Mucosa of gallbladder (tissue), 1 donor: ENCODE measurements at regions not wholly inside any gene's neighbourhood (a gene's known extent, or its start where the extent isn't known, plus 50 kb on each side); places are given as distances from the start of the nearest gene placed in this dataset.
A peak's percentile ranks its signal among the peaks of the same experiment; 100 is the strongest.

ENCODE experiments used
- DNase-seq: peaks from one replicate; pipeline ENCODE4 v3.0.0-alpha.2; 2020; ENCODE audit warnings: low spot score
- donor health status: DM: no; HTN: no; CAD: no.

DNA sequence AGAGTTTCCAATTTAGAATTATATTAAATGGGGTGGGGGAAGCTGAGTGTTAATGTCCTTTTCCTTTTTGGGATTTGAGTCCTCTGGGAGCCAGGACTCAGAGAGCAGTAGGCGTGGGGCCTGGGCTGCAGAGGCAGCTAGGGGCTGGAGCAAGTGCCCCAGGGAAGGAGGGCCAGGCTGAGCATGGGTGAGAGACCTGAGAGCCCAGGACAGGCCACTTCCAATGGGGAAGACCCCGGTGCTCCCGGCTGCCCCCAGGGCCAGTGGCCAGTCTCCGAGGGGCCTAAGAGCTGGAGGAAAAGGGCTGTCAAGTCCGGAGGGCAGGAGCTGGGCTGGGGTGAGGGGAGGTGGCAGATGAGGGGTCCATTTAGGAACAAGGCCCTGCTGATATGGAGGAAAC lies 371.5 kb downstream of the ZNF536 start:
- DNase-seq, result no peak

DNA sequence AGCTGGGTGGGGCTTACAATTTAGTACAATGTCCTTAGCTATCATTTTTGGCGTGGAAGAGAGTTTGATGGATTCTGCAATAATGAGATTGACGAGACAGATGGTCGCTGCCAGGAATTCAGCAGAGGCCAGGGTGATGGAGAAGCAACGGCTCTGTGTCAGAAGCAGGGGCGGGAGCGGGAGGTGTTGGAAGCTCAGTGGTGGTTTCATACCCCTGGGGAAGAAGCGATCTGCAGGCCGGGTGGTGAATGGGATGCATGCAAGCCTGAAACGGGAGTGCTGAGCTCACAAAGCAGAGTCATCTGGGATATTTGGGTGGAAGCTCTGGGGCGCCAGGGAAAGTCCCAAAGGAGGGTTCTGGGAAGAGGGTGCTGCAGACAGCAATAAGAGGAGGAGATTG lies 370.8 kb downstream of the ZNF536 start:
- no peak for DNase-seq

DNA sequence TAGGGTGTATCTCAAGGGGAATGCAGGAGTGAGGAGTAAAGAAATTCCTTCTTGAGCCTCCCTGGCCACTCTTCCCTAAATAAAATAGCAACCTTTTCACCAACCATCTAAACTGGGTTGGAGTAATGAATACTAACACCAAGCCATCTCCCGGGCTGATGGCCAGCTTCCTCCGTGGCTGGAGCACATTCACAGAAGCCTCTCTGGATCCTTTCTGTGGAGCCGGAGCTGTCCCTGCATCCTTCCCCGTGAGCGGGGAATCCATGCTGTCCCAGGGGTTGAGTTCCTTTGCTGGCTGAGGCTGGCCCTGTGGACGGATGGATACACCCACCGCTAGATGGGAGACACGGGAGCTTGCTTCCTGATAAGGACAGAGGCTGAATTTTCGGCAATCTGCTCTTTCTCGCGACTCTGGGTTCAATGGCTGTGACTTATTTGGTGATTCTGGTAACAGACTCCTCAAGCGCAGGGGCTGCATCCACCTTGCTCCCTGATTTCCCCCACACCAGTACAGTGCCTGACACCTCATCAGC lies 370.3 kb downstream of the ZNF536 start:
- no peak for DNase-seq

GRCh38 chr19:30741566-30741965 lies 369.4 kb downstream of the ZNF536 start:
- no peak for DNase-seq

DNA sequence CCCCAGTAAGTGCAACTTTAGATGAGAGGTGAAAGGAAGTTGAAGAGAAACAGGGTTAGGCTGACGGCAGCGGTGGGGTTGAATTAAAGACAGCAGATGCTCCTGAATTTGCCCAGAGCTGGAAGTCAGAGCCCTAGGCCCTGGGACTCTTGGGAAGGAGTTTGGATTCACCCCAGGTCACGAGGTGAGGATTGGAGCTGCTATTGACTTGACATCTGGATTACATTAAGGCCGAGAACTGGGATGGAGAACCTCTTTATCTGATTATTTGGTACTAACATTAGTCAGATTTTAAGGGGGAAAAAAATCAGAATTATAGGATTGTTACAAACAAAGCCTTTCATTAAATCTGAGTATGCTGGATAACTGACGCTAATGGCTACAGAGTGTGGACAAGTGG lies 367.2 kb downstream of the ZNF536 start:
- DNase-seq, result no peak

DNA sequence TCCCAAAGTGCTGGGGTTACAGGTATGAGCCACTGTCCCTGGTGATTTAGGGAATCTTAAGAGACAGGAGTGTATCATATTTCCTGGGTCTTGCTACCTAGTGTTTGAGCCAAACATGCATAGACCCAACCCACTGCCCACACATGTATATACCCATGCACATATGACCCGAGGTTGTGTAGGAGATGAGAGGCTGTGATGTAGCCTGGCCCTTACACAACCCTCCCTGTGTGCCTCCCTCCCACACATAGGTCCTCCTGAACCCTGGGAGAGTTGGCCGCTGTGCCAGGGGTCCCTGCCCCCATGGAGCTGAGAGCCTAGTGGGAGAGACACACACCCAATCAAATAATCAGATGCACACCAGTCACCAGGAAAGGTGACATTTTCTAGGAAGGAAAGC lies 365.9 kb downstream of the ZNF536 start:
- DNase-seq, result no peak

GRCh38 chr19:30734669-30735068 lies 362.5 kb downstream of the ZNF536 start:
- DNase-seq, result no peak

DNA sequence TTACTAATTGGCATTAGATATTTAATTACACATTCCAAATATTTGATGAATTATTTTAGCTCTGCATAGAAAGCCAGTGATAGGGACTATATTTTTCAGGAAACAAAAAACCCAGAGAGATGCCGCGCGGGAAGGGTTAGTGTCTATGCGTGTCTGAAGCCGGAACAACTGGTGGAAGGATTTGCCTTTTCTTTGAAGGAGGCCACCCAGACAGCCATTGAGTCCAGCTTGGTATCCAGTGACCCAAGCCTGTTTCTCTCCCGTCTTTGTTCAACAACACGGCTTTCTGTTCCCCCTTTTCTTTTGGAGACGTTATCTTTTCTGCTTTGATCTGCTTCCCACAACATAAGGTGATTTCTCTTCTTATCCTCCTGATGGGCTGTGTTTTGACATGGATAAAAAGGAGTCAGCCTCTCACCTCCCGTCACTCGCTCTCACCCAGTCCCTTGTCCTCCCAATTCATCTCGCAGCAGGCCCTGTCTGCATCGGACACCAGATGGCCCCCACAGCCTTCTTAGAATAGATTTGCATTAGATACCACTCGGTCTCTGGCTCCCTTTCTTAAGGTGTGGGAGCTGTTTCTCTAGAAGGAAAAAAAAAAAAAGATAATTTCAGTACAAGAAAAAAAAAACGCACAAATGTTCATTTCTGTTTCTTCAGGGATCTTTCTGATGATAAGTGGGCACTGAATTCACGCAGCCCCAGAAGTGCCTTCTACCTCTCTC lies 361.8 kb downstream of the ZNF536 start:
- no peak for DNase-seq

DNA sequence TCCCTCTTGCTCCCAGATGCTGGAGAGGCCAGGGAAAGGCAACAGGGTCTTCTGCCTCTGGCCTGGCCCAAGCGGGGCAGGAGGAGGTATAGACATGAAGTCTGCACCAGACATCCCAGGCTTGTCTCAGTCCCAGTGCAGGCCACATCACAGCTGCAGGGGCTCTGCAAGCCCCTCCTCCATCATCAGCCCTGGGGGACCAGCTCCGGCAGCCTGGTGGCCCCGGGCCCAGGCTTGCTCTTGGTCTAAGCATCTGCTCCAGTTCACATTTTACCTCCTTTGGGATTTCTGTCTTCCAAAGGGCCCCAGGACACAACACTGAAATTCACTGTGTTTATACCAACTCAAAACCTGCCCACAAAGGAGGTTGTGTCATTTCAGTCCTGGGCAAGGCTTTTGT lies 359.4 kb downstream of the ZNF536 start:
- DNase-seq, result no peak

GRCh38 chr19:30729451-30729850 lies 357.3 kb downstream of the ZNF536 start:
- DNase-seq, result no peak

DNA sequence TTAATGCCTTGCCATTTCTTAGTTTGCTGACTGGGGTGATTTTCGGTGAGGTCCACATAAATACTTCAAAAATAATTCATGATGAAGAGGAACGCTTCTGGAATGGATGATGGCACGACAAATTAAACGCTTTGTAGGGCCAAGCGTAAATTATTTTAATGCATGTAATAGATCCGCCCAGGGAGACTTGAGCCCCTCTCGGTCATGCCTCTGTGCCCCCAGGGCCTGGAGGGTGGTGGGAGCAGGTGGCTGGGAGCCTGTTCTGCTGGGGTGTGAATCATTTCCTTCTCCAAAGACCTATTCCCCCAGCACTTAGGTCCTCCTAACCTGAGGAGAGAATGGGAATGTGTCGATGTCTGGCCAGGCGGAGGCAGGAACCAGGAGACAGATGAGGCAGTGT lies 350.6 kb downstream of the ZNF536 start:
- no peak for DNase-seq

DNA sequence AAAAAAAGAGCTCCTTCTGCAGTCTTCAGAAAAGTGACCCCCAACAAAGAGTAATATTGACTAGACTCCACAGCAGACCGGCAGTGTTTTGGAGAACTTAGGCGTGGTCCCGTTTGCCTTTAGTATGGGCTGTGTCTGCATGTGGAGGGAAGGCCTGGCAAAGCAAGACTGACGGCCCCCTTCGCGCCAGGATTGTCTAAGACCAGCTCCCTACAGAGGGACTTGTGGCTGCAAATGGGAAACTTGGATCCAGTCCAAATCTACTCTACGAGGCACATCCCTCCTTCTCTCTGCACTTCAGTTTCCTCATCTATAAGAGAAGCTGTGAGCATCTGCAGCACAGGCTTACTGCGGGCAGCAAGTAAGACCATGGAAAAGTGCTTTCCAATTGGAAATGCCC lies 350.0 kb downstream of the ZNF536 start:
- DNase-seq, result no peak

DNA sequence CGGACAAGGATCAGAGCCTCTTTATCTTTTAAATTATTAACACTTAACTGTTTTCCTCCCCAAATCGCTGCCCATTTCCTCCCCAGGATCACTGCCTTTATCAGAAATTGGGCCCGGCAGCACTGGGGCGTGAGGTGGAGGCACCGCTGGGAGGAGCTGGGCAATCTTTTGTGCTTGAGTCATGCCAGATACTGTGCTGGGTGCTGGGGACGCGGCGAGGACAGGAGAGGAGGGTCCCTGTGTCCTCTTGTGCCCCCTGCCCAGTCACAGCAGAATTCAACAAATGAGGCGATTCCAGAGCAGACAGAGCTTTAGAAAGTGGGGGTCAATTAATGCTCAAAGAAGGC lies 347.8 kb downstream of the ZNF536 start:
- no peak for DNase-seq

DNA sequence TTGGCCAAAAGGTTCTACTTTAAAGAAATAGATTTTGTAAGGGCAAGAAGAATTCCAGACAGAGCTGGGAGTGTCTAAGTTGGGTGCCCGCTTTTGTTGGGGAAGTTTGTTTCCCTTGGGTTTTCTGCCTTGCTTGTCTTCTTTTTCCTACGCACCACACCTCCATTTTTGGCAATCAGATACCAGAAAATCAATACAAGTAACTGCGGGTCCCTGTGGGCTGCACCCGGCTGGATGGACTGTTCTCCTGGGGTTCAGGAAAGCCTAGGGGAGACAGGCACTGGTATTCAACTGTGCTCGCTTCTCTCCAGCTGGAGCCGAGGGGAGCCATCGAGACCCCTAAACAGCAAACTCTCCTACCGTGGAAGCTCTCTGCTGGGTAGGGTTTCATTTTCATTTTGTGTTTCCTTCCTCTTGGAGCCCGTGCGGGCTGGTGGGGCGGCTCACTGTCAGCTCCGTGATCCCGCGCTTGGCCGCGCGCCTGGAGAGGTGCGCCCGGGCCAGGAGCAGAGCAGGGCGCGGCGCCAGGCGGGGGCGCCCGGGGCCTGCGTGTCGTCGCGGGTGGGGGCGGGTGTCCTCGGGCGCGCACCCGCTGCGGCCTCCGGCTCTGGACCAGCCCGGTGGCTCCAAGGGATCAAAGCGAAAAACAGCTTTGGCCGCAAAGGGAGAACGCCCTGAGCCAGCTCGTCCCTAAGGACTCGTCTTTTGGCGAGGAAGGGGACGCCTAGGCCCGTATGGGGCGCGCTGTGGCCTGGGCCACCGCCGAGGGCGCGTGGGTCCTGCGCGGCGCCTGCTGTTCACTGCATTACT lies 347.2 kb downstream of the ZNF536 start:
- DNase-seq, result peak; percentile 68

GRCh38 chr19:30718707-30719106 lies 346.5 kb downstream of the ZNF536 start:
- DNase-seq, result no peak

DNA sequence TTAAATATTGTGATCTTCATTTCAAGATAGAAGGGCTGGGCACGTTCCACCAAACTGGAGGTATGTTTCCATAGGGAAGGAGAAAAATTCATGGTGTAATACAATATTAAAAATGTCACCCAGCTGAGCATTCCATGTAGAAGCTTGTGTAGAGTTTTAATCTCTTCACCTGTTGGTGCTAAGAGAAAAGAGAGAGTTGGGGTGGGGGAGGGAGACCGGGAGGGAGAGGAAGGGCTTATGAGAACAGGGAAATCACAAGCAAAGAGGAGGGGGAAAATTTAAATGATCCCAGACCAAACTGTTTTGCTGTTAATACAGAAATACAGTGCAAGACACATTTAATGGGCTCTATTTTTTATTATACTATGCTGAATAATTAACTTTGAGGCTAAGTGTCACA lies 345.8 kb downstream of the ZNF536 start:
- no peak for DNase-seq

DNA sequence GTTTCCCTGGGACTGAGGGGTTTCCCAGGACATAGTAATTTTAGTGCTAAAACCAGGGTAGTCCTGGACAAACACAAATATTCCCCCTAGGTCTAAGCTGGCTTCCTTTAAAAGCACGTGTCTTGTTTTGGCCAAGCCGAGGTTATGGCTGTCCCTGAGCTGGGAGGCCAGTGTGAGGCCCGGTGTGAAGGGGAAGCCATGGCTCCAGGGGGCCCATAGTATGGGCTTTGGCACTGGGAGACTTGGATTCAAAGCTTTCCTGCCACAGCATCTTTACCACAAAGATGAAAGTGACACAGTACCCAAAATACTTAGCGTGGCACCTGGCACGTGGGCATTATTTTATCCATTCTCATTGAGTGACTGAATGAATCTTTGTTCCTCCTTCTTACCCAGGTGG lies 345.2 kb downstream of the ZNF536 start:
- DNase-seq, result no peak

DNA sequence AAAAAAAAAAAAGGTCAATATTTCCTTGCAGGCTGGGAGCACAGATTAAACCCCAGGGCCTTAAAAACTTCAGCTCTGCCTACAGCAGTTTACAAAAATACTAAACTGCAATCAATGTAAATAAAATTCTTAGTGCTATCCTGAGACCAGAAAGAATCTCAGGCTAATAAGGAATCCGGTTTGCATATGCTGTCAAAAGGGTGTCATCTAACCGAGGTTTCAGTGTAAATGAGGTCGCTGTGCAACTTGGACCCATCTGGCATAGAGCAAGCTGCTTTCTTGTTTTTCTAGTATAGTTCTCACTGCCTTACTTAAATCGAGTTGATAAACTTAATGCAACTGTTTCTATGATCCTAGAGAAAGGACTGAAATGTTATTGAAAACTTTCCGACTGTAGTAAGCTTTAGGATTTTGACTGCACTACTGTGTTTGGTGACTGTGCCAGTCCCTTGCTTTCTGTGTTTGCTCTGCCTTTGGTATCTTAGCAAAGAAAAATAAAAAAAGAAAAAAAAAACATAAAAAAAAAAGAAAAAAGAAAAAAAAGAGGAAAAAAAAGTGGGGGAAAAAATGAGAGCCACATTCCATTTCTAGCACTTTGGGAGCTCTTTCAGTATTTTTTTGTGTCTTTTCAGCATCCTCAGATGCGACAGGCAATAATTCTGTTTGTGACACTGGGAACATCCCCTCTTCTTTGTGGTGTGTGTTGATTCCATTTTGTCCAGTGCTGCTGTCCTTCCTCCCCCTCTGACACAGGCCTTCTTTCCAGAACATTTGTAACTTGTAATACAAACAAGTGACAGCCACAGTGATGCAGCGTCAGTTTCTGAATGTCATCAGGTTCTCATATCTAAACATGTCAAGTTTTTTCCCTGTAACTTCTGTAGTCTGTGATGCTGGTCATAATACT lies 340.5 kb downstream of the ZNF536 start:
- DNase-seq, result no peak

GRCh38 chr19:30711826-30712225 lies 339.6 kb downstream of the ZNF536 start:
- DNase-seq, result no peak

GRCh38 chr19:30711296-30711695 lies 339.1 kb downstream of the ZNF536 start:
- DNase-seq, result no peak

DNA sequence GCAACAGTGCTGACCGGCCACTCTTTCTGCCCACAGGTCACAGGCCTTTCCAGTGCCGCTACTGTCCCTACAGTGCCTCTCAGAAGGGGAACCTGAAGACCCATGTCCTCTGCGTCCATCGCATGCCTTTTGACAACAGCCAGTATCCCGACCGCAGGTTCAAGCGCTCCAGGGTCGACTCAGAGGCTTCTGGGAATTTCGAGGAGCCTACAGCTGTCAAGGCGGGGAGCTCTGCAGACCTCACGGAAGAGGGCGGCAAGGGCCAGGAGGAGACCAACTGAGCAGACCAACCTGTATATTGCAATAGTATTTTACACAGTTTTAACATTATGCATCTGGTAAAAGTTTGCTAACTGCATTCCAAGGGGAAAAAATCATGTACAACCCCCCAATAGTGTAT lies 338.5 kb downstream of the ZNF536 start:
- DNase-seq, result no peak
